ENCODE measurements at regions not wholly inside any gene's neighbourhood (a gene's known extent, or its start where the extent isn't known, plus 50 kb on each side); places are given as distances from the start of the nearest gene placed in this dataset.

GRCh38 chr3:115523458-115523857 lies 99.9 kb upstream of the GAP43 start:
- H3K27me3 ChIP-seq (ENCODE audit: control insufficient read depth in 2 of 2, insufficient read depth in 2 of 2, low read length in 2 of 2), result no peaks in the 10 kb centered on the region
- no peak overlapping the region for H3K9ac ChIP-seq (ENCODE audit: low read depth in 1 of 2, low read length in 2 of 2)
- no peaks in the 10 kb centered on the region for H3K4me1 ChIP-seq (ENCODE audit: control insufficient read depth in 2 of 2, insufficient read depth in 2 of 2, low read length in 2 of 2)
- no peak overlapping the region for H3K4me3 ChIP-seq (ENCODE audit: low read length in 2 of 2)
- no peak overlapping the region for H3K27ac ChIP-seq (ENCODE audit: low read depth in 2 of 2, low read length in 2 of 2)
- no peaks in the 10 kb centered on the region for H3K9me3 ChIP-seq (ENCODE audit: control insufficient read depth in 2 of 2, low read length in 2 of 2)
- no peaks in the 10 kb centered on the region for H3K36me3 ChIP-seq (ENCODE audit: control insufficient read depth in 2 of 2, insufficient read depth in 2 of 2, low read length in 2 of 2)

GRCh38 chr3:115524549-115524948 lies 98.8 kb upstream of the GAP43 start:
- H3K4me1 ChIP-seq (ENCODE audit: control insufficient read depth in 2 of 2, insufficient read depth in 2 of 2, low read length in 2 of 2), result no peaks in the 10 kb centered on the region
- no peaks in the 10 kb centered on the region for H3K9me3 ChIP-seq (ENCODE audit: control insufficient read depth in 2 of 2, low read length in 2 of 2)
- H3K27me3 ChIP-seq (ENCODE audit: control insufficient read depth in 2 of 2, insufficient read depth in 2 of 2, low read length in 2 of 2), result no peaks in the 10 kb centered on the region
- H3K27ac ChIP-seq (ENCODE audit: low read depth in 2 of 2, low read length in 2 of 2), result no peak overlapping the region
- no peak overlapping the region for H3K4me3 ChIP-seq (ENCODE audit: low read length in 2 of 2)
- no peaks in the 10 kb centered on the region for H3K36me3 ChIP-seq (ENCODE audit: control insufficient read depth in 2 of 2, insufficient read depth in 2 of 2, low read length in 2 of 2)
- H3K9ac ChIP-seq (ENCODE audit: low read depth in 1 of 2, low read length in 2 of 2), result no peak overlapping the region

DNA sequence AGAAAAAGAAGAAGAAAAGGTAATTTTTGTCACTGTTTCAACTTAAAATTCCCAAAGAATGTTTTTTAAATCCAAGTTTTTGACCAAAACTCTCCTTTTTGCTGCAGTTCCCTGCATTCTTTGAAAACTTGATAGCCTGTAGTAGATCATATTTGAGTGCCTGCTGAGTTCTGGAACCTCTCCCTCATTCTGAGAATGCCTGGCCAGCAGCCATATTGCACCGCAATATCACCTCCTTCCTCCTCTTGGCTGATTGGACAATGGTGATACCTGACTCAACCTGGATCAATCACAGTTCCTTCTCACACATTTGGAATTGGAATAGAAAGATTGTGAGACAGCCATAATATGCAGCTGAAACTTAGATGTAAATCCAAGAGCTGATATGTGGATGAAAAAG lies 97.6 kb upstream of the GAP43 start:
- H3K36me3 ChIP-seq (ENCODE audit: control insufficient read depth in 2 of 2, insufficient read depth in 2 of 2, low read length in 2 of 2), result no peaks in the 10 kb centered on the region
- H3K9ac ChIP-seq (ENCODE audit: low read depth in 1 of 2, low read length in 2 of 2), result no peak overlapping the region
- no peaks in the 10 kb centered on the region for H3K4me1 ChIP-seq (ENCODE audit: control insufficient read depth in 2 of 2, insufficient read depth in 2 of 2, low read length in 2 of 2)
- no peaks in the 10 kb centered on the region for H3K9me3 ChIP-seq (ENCODE audit: control insufficient read depth in 2 of 2, low read length in 2 of 2)
- no peaks in the 10 kb centered on the region for H3K27me3 ChIP-seq (ENCODE audit: control insufficient read depth in 2 of 2, insufficient read depth in 2 of 2, low read length in 2 of 2)
- no peak overlapping the region for H3K4me3 ChIP-seq (ENCODE audit: low read length in 2 of 2)
- no peak overlapping the region for H3K27ac ChIP-seq (ENCODE audit: low read depth in 2 of 2, low read length in 2 of 2)

GRCh38 chr3:115533218-115533617 lies 90.1 kb upstream of the GAP43 start:
- no peaks in the 10 kb centered on the region for H3K9me3 ChIP-seq (ENCODE audit: control insufficient read depth in 2 of 2, low read length in 2 of 2)
- no peaks in the 10 kb centered on the region for H3K36me3 ChIP-seq (ENCODE audit: control insufficient read depth in 2 of 2, insufficient read depth in 2 of 2, low read length in 2 of 2)
- H3K4me1 ChIP-seq (ENCODE audit: control insufficient read depth in 2 of 2, insufficient read depth in 2 of 2, low read length in 2 of 2), result no peaks in the 10 kb centered on the region
- no peak overlapping the region for H3K4me3 ChIP-seq (ENCODE audit: low read length in 2 of 2)
- no peak overlapping the region for H3K27ac ChIP-seq (ENCODE audit: low read depth in 2 of 2, low read length in 2 of 2)
- H3K27me3 ChIP-seq (ENCODE audit: control insufficient read depth in 2 of 2, insufficient read depth in 2 of 2, low read length in 2 of 2), result no peaks in the 10 kb centered on the region
- no peak overlapping the region for H3K9ac ChIP-seq (ENCODE audit: low read depth in 1 of 2, low read length in 2 of 2)

- H3K27me3 ChIP-seq (ENCODE audit: control insufficient read depth in 2 of 2, insufficient read depth in 2 of 2, low read length in 2 of 2), result no peaks in the 10 kb centered on the region
- no peaks in the 10 kb centered on the region for H3K4me1 ChIP-seq (ENCODE audit: control insufficient read depth in 2 of 2, insufficient read depth in 2 of 2, low read length in 2 of 2)
- H3K9me3 ChIP-seq (ENCODE audit: control insufficient read depth in 2 of 2, low read length in 2 of 2), result no peaks in the 10 kb centered on the region
- H3K36me3 ChIP-seq (ENCODE audit: control insufficient read depth in 2 of 2, insufficient read depth in 2 of 2, low read length in 2 of 2), result no peaks in the 10 kb centered on the region
- H3K9ac ChIP-seq (ENCODE audit: low read depth in 1 of 2, low read length in 2 of 2), result no peak overlapping the region
- H3K27ac ChIP-seq (ENCODE audit: low read depth in 2 of 2, low read length in 2 of 2), result no peak overlapping the region
- no peak overlapping the region for H3K4me3 ChIP-seq (ENCODE audit: low read length in 2 of 2)
Measured at GRCh38 chr3:115536171-115536570, 87.1 kb upstream of the GAP43 start.

DNA sequence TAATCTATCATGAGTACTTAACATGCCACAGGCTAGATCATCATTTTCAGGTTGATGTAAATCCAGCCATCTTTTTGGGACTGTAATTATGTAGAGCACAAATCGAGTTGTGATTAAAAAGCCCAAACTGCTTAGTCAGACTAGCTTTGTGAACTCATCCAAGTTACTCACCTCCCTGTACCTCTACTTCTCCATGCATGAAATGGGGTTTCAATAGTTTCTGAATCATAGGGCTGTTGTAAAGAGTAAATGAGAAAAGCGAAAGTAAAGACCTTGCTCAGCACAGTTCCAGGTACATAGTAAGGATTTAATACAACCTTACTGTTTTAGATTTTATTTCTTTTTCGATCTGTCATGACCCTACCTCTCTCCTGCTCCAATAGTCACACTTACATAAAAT lies 85.6 kb upstream of the GAP43 start:
- no peaks in the 10 kb centered on the region for H3K9me3 ChIP-seq (ENCODE audit: control insufficient read depth in 2 of 2, low read length in 2 of 2)
- no peak overlapping the region for H3K4me3 ChIP-seq (ENCODE audit: low read length in 2 of 2)
- no peak overlapping the region for H3K9ac ChIP-seq (ENCODE audit: low read depth in 1 of 2, low read length in 2 of 2)
- H3K27me3 ChIP-seq (ENCODE audit: control insufficient read depth in 2 of 2, insufficient read depth in 2 of 2, low read length in 2 of 2), result no peaks in the 10 kb centered on the region
- H3K27ac ChIP-seq (ENCODE audit: low read depth in 2 of 2, low read length in 2 of 2), result no peak overlapping the region
- no peaks in the 10 kb centered on the region for H3K4me1 ChIP-seq (ENCODE audit: control insufficient read depth in 2 of 2, insufficient read depth in 2 of 2, low read length in 2 of 2)
- H3K36me3 ChIP-seq (ENCODE audit: control insufficient read depth in 2 of 2, insufficient read depth in 2 of 2, low read length in 2 of 2), result no peaks in the 10 kb centered on the region

GRCh38 chr3:115547207-115547606 lies 76.1 kb upstream of the GAP43 start:
- H3K36me3 ChIP-seq (ENCODE audit: control insufficient read depth in 2 of 2, insufficient read depth in 2 of 2, low read length in 2 of 2), result no peaks in the 10 kb centered on the region
- no peaks in the 10 kb centered on the region for H3K27me3 ChIP-seq (ENCODE audit: control insufficient read depth in 2 of 2, insufficient read depth in 2 of 2, low read length in 2 of 2)
- H3K27ac ChIP-seq (ENCODE audit: low read depth in 2 of 2, low read length in 2 of 2), result no peak overlapping the region
- no peak overlapping the region for H3K9ac ChIP-seq (ENCODE audit: low read depth in 1 of 2, low read length in 2 of 2)
- H3K9me3 ChIP-seq (ENCODE audit: control insufficient read depth in 2 of 2, low read length in 2 of 2), result no peaks in the 10 kb centered on the region
- no peaks in the 10 kb centered on the region for H3K4me1 ChIP-seq (ENCODE audit: control insufficient read depth in 2 of 2, insufficient read depth in 2 of 2, low read length in 2 of 2)
- no peak overlapping the region for H3K4me3 ChIP-seq (ENCODE audit: low read length in 2 of 2)

DNA sequence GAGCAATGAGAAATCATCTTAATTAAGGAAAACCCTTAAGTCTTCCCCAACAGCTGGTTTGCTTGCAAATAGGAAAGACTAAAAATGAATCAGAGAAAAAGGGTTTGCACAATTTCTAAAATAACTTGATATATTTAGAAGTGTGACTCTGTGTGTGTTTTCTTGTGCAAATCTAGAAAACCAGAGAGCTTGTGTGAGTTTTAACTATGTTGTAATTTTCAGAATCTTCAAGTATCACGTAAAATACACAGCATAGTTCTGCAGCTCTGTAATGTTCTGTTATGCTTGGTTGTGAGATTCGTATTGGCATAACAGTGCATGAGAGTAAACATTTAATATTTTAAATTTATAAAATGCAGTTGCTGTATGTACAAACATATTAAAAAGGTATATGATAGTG lies 74.7 kb upstream of the GAP43 start:
- Histone ChIP-seq H3K9me3 (ENCODE audit: control insufficient read depth in 2 of 2, low read length in 2 of 2) (no peaks in the 10 kb centered on the region), H3K27me3 (ENCODE audit: control insufficient read depth in 2 of 2, insufficient read depth in 2 of 2, low read length in 2 of 2) (no peaks in the 10 kb centered on the region), H3K4me3 (ENCODE audit: low read length in 2 of 2) (no peak overlapping the region), H3K27ac (ENCODE audit: low read depth in 2 of 2, low read length in 2 of 2) (no peak overlapping the region), H3K9ac (ENCODE audit: low read depth in 1 of 2, low read length in 2 of 2) (no peak overlapping the region), H3K36me3 (ENCODE audit: control insufficient read depth in 2 of 2, insufficient read depth in 2 of 2, low read length in 2 of 2) (no peaks in the 10 kb centered on the region), H3K4me1 (ENCODE audit: control insufficient read depth in 2 of 2, insufficient read depth in 2 of 2, low read length in 2 of 2) (no peaks in the 10 kb centered on the region)

- Histone ChIP-seq H3K9ac (ENCODE audit: low read depth in 1 of 2, low read length in 2 of 2) (no peak overlapping the region), H3K36me3 (ENCODE audit: control insufficient read depth in 2 of 2, insufficient read depth in 2 of 2, low read length in 2 of 2) (no peaks in the 10 kb centered on the region), H3K4me3 (ENCODE audit: low read length in 2 of 2) (no peak overlapping the region), H3K4me1 (ENCODE audit: control insufficient read depth in 2 of 2, insufficient read depth in 2 of 2, low read length in 2 of 2) (no peaks in the 10 kb centered on the region), H3K27ac (ENCODE audit: low read depth in 2 of 2, low read length in 2 of 2) (no peak overlapping the region), H3K27me3 (ENCODE audit: control insufficient read depth in 2 of 2, insufficient read depth in 2 of 2, low read length in 2 of 2) (no peaks in the 10 kb centered on the region), H3K9me3 (ENCODE audit: control insufficient read depth in 2 of 2, low read length in 2 of 2) (no peaks in the 10 kb centered on the region)
Measured at GRCh38 chr3:115549071-115549470, 74.2 kb upstream of the GAP43 start.

GRCh38 chr3:115550285-115550761 lies 73.0 kb upstream of the GAP43 start:
- H3K27ac ChIP-seq (ENCODE audit: low read depth in 2 of 2, low read length in 2 of 2), result no peak overlapping the region
- H3K9ac ChIP-seq (ENCODE audit: low read depth in 1 of 2, low read length in 2 of 2), result no peak overlapping the region

GRCh38 chr3:115551016-115551415 lies 72.3 kb upstream of the GAP43 start:
- H3K4me3 ChIP-seq (ENCODE audit: low read length in 2 of 2), result no peak overlapping the region
- H3K9ac ChIP-seq (ENCODE audit: low read depth in 1 of 2, low read length in 2 of 2), result no peak overlapping the region
- no peaks in the 10 kb centered on the region for H3K36me3 ChIP-seq (ENCODE audit: control insufficient read depth in 2 of 2, insufficient read depth in 2 of 2, low read length in 2 of 2)
- H3K27ac ChIP-seq (ENCODE audit: low read depth in 2 of 2, low read length in 2 of 2), result no peak overlapping the region
- no peaks in the 10 kb centered on the region for H3K4me1 ChIP-seq (ENCODE audit: control insufficient read depth in 2 of 2, insufficient read depth in 2 of 2, low read length in 2 of 2)
- H3K9me3 ChIP-seq (ENCODE audit: control insufficient read depth in 2 of 2, low read length in 2 of 2), result no peaks in the 10 kb centered on the region
- H3K27me3 ChIP-seq (ENCODE audit: control insufficient read depth in 2 of 2, insufficient read depth in 2 of 2, low read length in 2 of 2), result no peaks in the 10 kb centered on the region

More at GRCh38 chr3:115550285-115550761, 73.0 kb upstream of the GAP43 start:
- H3K27me3 ChIP-seq (ENCODE audit: control insufficient read depth in 2 of 2, insufficient read depth in 2 of 2, low read length in 2 of 2), result no peaks in the 10 kb centered on the region
- no peak overlapping the region for H3K4me3 ChIP-seq (ENCODE audit: low read length in 2 of 2)
- no peaks in the 10 kb centered on the region for H3K36me3 ChIP-seq (ENCODE audit: control insufficient read depth in 2 of 2, insufficient read depth in 2 of 2, low read length in 2 of 2)
- H3K4me1 ChIP-seq (ENCODE audit: control insufficient read depth in 2 of 2, insufficient read depth in 2 of 2, low read length in 2 of 2), result no peaks in the 10 kb centered on the region
- H3K9me3 ChIP-seq (ENCODE audit: control insufficient read depth in 2 of 2, low read length in 2 of 2), result no peaks in the 10 kb centered on the region
